ENCODE measurements at regions not wholly inside any gene's neighbourhood (a gene's known extent, or its start where the extent isn't known, plus 50 kb on each side); places are given as distances from the start of the nearest gene placed in this dataset.

GRCh38 chr10:2936816-2937215 is 130.5 kb upstream of the PFKP start:
- TF ChIP-seq EZH2phosphoT487 (IDR thresholded peaks at IDR 0.05; ENCODE audit: borderline replicate concordance, low read length) (no peak), CTCF (conservative IDR thresholded peaks at IDR 0.05; ENCODE audit: low read depth, low read length) (no peak)

Data from PC-3 (cell line).